A549 (cell line): ENCODE measurements at regions not wholly inside any gene's neighbourhood (a gene's known extent, or its start where the extent isn't known, plus 50 kb on each side); places are given as distances from the start of the nearest gene placed in this dataset.

Experiments
- CTCF ChIP-seq: fragments of >200 bp; sonication (Bioruptor Twin); formaldehyde crosslinking; IDR thresholded peaks from 3 replicates; pipeline ENCODE4 v1.5.1; 2016
- EP300 ChIP-seq, 2 experiments: fragments of >200 bp; sonication (Bioruptor Twin); formaldehyde crosslinking; IDR thresholded peaks; 2 replicates in 1 of 2; 3 replicates in 1 of 2; pipeline ENCODE4 v1.6.1; 2016 to 2017
- ESRRA ChIP-seq: fragments of 150-350 bp; IDR thresholded peaks from 2 replicates; pipeline ENCODE4 v1.6.1; 2014; ENCODE audit warnings: mild to moderate bottlenecking, low read length, borderline replicate concordance
- JUN ChIP-seq, 2 experiments: fragments of >200 bp; sonication (Bioruptor Twin); formaldehyde crosslinking; IDR thresholded peaks; 2 replicates in 1 of 2; 3 replicates in 1 of 2; pipeline ENCODE4 v1.6.1; 2016 to 2017
- MYC ChIP-seq: IDR thresholded peaks from 2 replicates; pipeline ENCODE4 v1.6.1; 2012; ENCODE audit warnings: mild to moderate bottlenecking, inconsistent platforms, low read length, improper control_type of control experiment, borderline replicate concordance
- POLR2A ChIP-seq: IDR thresholded peaks from 2 replicates; pipeline ENCODE4 v1.6.1; 2012; ENCODE audit warnings: mild to moderate bottlenecking, low read length
- RFX5 ChIP-seq: fragments of 450-650 bp; IDR thresholded peaks from 2 replicates; pipeline ENCODE4 v1.7.1; 2014; ENCODE audit warnings: antibody characterized with exemption, mild to moderate bottlenecking, moderate library complexity
- SMC3 ChIP-seq: fragments of >200 bp; sonication (Bioruptor Twin); formaldehyde crosslinking; IDR thresholded peaks from 3 replicates; pipeline ENCODE4 v1.6.1; 2018; ENCODE audit warnings: inconsistent platforms
- TFCP2L1 ChIP-seq: fragments of 250-450 bp; sonication (Bioruptor Pico); IDR thresholded peaks from 2 replicates; pipeline ENCODE4 v1.5.0; 2021; ENCODE audit warnings: mild to moderate bottlenecking

GRCh38 chr20:11218173-11218680, 544.4 kb upstream of the JAG1 start:
- TF ChIP-seq EP300 (IDR thresholded peaks at IDR 0.05): no peak
- TF ChIP-seq CTCF: no peak
- TF ChIP-seq SMC3: no peak
- no peak for TF ChIP-seq ESRRA
- TF ChIP-seq POLR2A: no peak
- no peak for TF ChIP-seq JUN (IDR thresholded peaks at IDR 0.05)
- TF ChIP-seq RFX5: no peak
- TF ChIP-seq MYC: no peak
- TF ChIP-seq TFCP2L1 (CRISPR knock-in tag): no peak
